GM06990 (cell line): ENCODE measurements at regions not wholly inside any gene's neighbourhood (a gene's known extent, or its start where the extent isn't known, plus 50 kb on each side); places are given as distances from the start of the nearest gene placed in this dataset.

Experiments used
- DNase-seq: peaks from one replicate; pipeline ENCODE4 v3.0.0-alpha.2; 2011; ENCODE audit not compliant: insufficient read length; ENCODE audit errors: extremely low read depth
- H3K27me3 ChIP-seq: replicated peaks from 2 replicates; pipeline ENCODE4 v1.6.0; 2011; ENCODE audit warnings: low read length; ENCODE audit not compliant: control insufficient read depth, insufficient read depth
- H3K36me3 ChIP-seq: 2 replicates; pipeline ENCODE4 v1.5.1; 2011; ENCODE audit warnings: low read length; ENCODE audit not compliant: control insufficient read depth, insufficient read depth
- H3K4me3 ChIP-seq: replicated peaks from 2 replicates; pipeline ENCODE4 v1.5.1; 2011; ENCODE audit warnings: low read depth, mild to moderate bottlenecking, control low read depth, low read length
- TF ChIP-seq, protein P1 (sequence below): IDR thresholded peaks from 2 replicates; pipeline ENCODE4 v1.5.1; 2011; ENCODE audit warnings: low read length, control low read depth, mild to moderate bottlenecking, inconsistent platforms; ENCODE audit not compliant: insufficient read depth, poor library complexity, severe bottlenecking

GRCh38 chr19:29067831-29068230 is 145.1 kb downstream of the UQCRFS1 start:
- H3K36me3 ChIP-seq = no peaks in the 10 kb centered on the region
- no peak for DNase-seq
- TF ChIP-seq, protein P1, sequence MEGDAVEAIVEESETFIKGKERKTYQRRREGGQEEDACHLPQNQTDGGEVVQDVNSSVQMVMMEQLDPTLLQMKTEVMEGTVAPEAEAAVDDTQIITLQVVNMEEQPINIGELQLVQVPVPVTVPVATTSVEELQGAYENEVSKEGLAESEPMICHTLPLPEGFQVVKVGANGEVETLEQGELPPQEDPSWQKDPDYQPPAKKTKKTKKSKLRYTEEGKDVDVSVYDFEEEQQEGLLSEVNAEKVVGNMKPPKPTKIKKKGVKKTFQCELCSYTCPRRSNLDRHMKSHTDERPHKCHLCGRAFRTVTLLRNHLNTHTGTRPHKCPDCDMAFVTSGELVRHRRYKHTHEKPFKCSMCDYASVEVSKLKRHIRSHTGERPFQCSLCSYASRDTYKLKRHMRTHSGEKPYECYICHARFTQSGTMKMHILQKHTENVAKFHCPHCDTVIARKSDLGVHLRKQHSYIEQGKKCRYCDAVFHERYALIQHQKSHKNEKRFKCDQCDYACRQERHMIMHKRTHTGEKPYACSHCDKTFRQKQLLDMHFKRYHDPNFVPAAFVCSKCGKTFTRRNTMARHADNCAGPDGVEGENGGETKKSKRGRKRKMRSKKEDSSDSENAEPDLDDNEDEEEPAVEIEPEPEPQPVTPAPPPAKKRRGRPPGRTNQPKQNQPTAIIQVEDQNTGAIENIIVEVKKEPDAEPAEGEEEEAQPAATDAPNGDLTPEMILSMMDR = no peak
- H3K4me3 ChIP-seq = no peak overlapping the region
- H3K27me3 ChIP-seq = no peaks in the 10 kb centered on the region

DNA sequence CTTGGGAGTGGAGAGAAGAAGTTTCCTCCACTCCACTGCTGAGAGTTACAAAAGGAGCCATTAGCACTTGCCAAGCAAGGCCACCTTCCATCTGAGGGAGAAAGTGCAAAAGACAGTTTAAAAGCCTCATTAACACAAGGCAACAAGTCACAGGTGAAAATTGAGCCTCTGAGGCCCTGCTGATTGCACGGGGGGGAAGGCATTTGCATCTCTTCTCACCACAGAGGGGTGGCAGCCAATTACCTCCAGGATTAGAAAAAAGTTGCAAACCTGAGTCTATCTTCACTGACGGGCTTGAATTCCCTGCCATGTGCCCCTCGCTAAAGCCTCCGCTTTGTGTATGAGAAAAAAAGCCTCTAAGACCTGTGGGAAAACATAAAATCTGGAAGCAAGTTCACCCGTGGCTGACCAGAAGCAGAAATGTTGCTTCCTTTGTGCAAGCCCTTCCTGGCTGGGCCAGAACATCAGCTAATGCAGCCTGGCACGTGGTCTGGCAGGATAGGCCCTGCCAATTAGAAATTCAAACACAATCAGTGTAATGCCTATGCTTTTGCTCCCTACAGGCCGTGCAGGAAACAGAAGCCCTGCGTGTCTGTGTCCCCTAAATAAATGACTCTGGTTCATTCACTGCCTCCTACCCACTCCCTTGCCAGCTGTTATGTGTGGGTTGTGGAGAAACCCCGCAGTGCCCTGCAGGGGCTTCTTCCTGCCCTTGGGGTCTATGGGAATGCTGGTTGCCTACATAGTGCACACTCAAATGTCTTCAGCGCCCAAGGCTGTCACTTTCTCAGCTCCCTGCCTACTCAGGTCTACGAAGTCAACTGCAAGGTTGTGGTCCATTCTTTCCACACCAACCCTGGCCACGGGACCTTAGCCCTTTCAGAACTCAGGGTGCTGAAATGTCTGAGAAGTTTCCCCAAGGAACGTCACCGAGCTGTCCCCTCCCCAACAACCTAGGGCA is 150.2 kb downstream of the UQCRFS1 start:
- Histone ChIP-seq H3K36me3 (no peaks in the 10 kb centered on the region), H3K27me3 (no peaks in the 10 kb centered on the region), H3K4me3 (no peak overlapping the region)
- DNase-seq = no peak
- TF ChIP-seq, protein P1 = no peak

GRCh38 chr19:29060813-29061364 is 152.1 kb downstream of the UQCRFS1 start:
- no peaks in the 10 kb centered on the region for H3K27me3 ChIP-seq
- H3K36me3 ChIP-seq = no peaks in the 10 kb centered on the region
- H3K4me3 ChIP-seq = no peak overlapping the region
- TF ChIP-seq, protein P1 = no peak
- DNase-seq = no peak

DNA sequence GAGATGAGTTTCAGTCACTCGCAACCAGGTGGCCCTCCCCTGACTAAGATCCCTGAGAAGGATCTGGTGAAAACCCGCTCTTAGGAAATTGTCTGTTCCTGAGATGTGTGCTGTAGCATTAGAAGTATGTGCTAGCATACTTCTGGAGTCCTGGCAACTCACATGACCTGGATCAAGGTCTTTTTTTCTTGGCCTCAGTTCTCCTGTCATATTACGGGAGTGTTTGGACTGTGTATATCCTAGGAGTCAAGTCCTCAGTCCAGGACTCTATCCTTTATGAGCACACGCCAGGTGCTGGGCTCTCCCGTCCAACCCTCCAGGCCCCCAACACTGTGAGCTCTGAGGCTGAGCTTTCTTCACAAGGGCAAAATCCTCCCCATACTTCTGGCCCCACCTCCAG is 156.4 kb downstream of the UQCRFS1 start:
- Histone ChIP-seq H3K27me3 (no peaks in the 10 kb centered on the region; the same call in 1 of the 2 replicates), H3K4me3 (no peak overlapping the region), H3K36me3 (no peaks in the 10 kb centered on the region)
- DNase-seq = no peak
- TF ChIP-seq, protein P1 = no peak

GRCh38 chr19:29054886-29055675 is 157.9 kb downstream of the UQCRFS1 start:
- Histone ChIP-seq H3K4me3 (no peak overlapping the region), H3K36me3 (no peaks in the 10 kb centered on the region), H3K27me3 (no peaks in the 10 kb centered on the region; the same call in 1 of the 2 replicates)
- TF ChIP-seq, protein P1 = no peak
- DNase-seq = no peak
